Thyroid gland (tissue), 4 donors: ENCODE measurements at regions not wholly inside any gene's neighbourhood (a gene's known extent, or its start where the extent isn't known, plus 50 kb on each side); places are given as distances from the start of the nearest gene placed in this dataset.

ENCODE experiments used
- DNase-seq, 2 donors: peaks; one replicate each; pipeline ENCODE4 v3.0.0-alpha.2; 2019
- H3K27ac ChIP-seq, 3 donors: fragments of 200-600 bp; sonication (generic); 1 replicate in 2 of 3; 2 replicates in 1 of 3; pipeline ENCODE4 v1.5.1; 2016 to 2019; ENCODE audit warnings: mild to moderate bottlenecking in 1 of 3, moderate library complexity in 1 of 3
- H3K27me3 ChIP-seq: fragments of 200-600 bp; sonication (generic); one replicate; pipeline ENCODE4 v1.5.1; 2019
- H3K36me3 ChIP-seq, 2 donors: fragments of 200-600 bp; sonication (generic); one replicate each; pipeline ENCODE4 v1.5.1; 2016 to 2019
- H3K4me1 ChIP-seq, 2 donors: fragments of 200-600 bp; sonication (generic); one replicate each; pipeline ENCODE4 v1.5.1; 2017 to 2019
- H3K4me3 ChIP-seq, 3 donors: fragments of 200-600 bp; sonication (generic); replicated peaks in 1 of 3; 1 replicate in 2 of 3; 2 replicates in 1 of 3; pipeline ENCODE4 v1.5.1; 2016; ENCODE audit warnings: mild to moderate bottlenecking in 1 of 3
- H3K9me3 ChIP-seq: fragments of 200-600 bp; sonication (generic); one replicate; pipeline ENCODE4 v1.5.1; 2017
- POLR2A ChIP-seq, 2 donors: fragments of 450-650 bp; IDR thresholded peaks; one replicate each; pipeline ENCODE4 v1.6.1; 2017; ENCODE audit warnings: antibody characterized with exemption in 2 of 2, mild to moderate bottlenecking in 2 of 2, moderate library complexity in 1 of 2
- WGBS, 2 donors: methylation state at CpG; one replicate each; pipeline ENCODE4 v1.1.5; 2017; 5-methylcytosine and 5-hydroxymethylcytosine counted together
- intact Hi-C: fragments of 100-400 bp; cut with DNase I; formaldehyde crosslinking; loops from one replicate; pipeline ENCODE4 v1.15.1; 2023
- TF ChIP-seq, protein P1 (sequence below), 6 experiments: fragments of 200-600 bp in 3 of 6; fragments of 450-650 bp in 3 of 6; sonication (generic) in 3 of 6; IDR thresholded peaks; one replicate each; pipeline ENCODE4 v1.5.1; 2016 to 2019; ENCODE audit warnings: antibody characterized with exemption in 6 of 6, mild to moderate bottlenecking in 2 of 6, inconsistent platforms in 1 of 6, moderate library complexity in 1 of 6

DNA sequence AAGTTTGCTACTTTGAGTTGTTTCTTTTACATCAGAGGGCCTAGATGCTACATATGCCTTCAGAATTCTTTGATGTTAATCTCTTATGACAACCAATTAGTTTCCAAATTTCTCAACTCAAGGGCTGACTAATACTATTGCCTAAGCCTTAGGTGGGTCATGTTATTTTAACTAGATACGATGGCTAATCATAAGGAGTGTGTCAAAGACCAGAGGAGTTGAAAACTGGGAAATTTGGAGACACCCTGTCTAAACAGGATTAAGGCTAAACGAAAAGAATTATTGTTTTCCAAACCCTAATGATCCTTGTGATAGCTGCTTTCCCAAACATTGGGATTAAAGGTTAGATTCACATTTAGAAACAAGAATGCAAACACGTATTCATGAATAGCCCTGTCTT lies 228.5 kb downstream of the PCDH7 start:
- TF ChIP-seq POLR2A (IDR thresholded peaks at IDR 0.05): no peak
- TF ChIP-seq, protein P1, sequence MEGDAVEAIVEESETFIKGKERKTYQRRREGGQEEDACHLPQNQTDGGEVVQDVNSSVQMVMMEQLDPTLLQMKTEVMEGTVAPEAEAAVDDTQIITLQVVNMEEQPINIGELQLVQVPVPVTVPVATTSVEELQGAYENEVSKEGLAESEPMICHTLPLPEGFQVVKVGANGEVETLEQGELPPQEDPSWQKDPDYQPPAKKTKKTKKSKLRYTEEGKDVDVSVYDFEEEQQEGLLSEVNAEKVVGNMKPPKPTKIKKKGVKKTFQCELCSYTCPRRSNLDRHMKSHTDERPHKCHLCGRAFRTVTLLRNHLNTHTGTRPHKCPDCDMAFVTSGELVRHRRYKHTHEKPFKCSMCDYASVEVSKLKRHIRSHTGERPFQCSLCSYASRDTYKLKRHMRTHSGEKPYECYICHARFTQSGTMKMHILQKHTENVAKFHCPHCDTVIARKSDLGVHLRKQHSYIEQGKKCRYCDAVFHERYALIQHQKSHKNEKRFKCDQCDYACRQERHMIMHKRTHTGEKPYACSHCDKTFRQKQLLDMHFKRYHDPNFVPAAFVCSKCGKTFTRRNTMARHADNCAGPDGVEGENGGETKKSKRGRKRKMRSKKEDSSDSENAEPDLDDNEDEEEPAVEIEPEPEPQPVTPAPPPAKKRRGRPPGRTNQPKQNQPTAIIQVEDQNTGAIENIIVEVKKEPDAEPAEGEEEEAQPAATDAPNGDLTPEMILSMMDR (IDR thresholded peaks at IDR 0.05): no peak
- intact Hi-C loops: no loop called here
- Histone ChIP-seq H3K27ac (no peak overlapping the region), H3K36me3 (no peaks in the 10 kb centered on the region), H3K27me3 (no peaks in the 10 kb centered on the region), H3K4me3 (no peak overlapping the region), H3K4me1 (no peaks in the 10 kb centered on the region), H3K9me3 (no peaks in the 10 kb centered on the region)
- DNase-seq: no peak
- 66 to 74% methylated on average over 3 of the region's 3 CpGs for WGBS, 2 donors

DNA sequence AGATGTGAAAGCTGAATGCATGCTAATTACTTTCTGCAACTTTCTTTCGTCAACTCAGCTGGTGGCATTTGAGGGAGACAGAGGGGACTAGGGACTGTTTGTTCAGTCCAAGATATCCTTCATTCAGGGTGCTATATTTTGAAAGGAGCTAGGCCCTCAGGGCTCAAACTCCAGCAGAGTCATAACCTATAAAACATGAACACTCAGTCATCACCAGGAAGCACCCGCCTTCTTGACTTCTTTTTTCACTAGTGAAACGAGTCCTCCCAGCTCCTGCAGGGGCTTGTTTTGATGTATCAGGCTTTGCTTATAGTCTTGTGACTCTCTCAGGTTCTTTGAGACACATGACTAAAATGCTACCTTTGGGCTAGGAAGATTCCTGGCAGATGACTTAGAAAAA lies 230.6 kb downstream of the PCDH7 start:
- Histone ChIP-seq H3K4me1 (no peaks in the 10 kb centered on the region), H3K36me3 (no peaks in the 10 kb centered on the region), H3K9me3 (no peaks in the 10 kb centered on the region), H3K27me3 (no peaks in the 10 kb centered on the region), H3K4me3 (no peak overlapping the region), H3K27ac (no peak overlapping the region)
- no peak for DNase-seq
- intact Hi-C loops: no loop called here
- 85% methylated on average over 3 of the region's 3 CpGs for WGBS, 2 donors
- TF ChIP-seq, protein P1 (IDR thresholded peaks at IDR 0.05): no peak
- no peak for TF ChIP-seq POLR2A (IDR thresholded peaks at IDR 0.05)

GRCh38 chr4:30952526-30953219 lies 232.5 kb downstream of the PCDH7 start:
- DNase-seq: no peak
- H3K27me3 ChIP-seq: no peaks in the 10 kb centered on the region

GRCh38 chr4:30953799-30954198 lies 233.6 kb downstream of the PCDH7 start:
- 93 to 94% methylated on average over 1 of the region's 1 CpG for WGBS, 2 donors
- H3K27ac ChIP-seq: no peak overlapping the region
- H3K4me1 ChIP-seq: no peaks in the 10 kb centered on the region
- H3K4me3 ChIP-seq: no peak overlapping the region
- H3K36me3 ChIP-seq: no peaks in the 10 kb centered on the region
- TF ChIP-seq, protein P1 (IDR thresholded peaks at IDR 0.05): no peak
- no peak for TF ChIP-seq POLR2A (IDR thresholded peaks at IDR 0.05)
- no peaks in the 10 kb centered on the region for H3K9me3 ChIP-seq
- H3K27me3 ChIP-seq: no peaks in the 10 kb centered on the region
- intact Hi-C loops: no loop called here
- no peak for DNase-seq

More at GRCh38 chr4:30952526-30953219, 232.5 kb downstream of the PCDH7 start:
- Histone ChIP-seq H3K4me3 (no peak overlapping the region), H3K36me3 (no peaks in the 10 kb centered on the region), H3K9me3 (no peaks in the 10 kb centered on the region), H3K4me1 (no peaks in the 10 kb centered on the region), H3K27ac (no peak overlapping the region)
- intact Hi-C loops: no loop called here
- TF ChIP-seq, protein P1 (IDR thresholded peaks at IDR 0.05): no peak
- no peak for TF ChIP-seq POLR2A (IDR thresholded peaks at IDR 0.05)
- 90% methylated on average over 4 of the region's 4 CpGs for WGBS, 2 donors

- no peaks in the 10 kb centered on the region for H3K4me1 ChIP-seq
- DNase-seq: no peak
- 87 to 92% methylated on average over 6 of the region's 6 CpGs for WGBS, 2 donors
- H3K36me3 ChIP-seq: no peaks in the 10 kb centered on the region
- no peaks in the 10 kb centered on the region for H3K9me3 ChIP-seq
- no peaks in the 10 kb centered on the region for H3K27me3 ChIP-seq
- no peak overlapping the region for H3K4me3 ChIP-seq
- TF ChIP-seq, protein P1 (IDR thresholded peaks at IDR 0.05): no peak
- TF ChIP-seq POLR2A (IDR thresholded peaks at IDR 0.05): no peak
- no peak overlapping the region for H3K27ac ChIP-seq
- intact Hi-C loops: no loop called here
Measured at GRCh38 chr4:30956916-30957315, 236.7 kb downstream of the PCDH7 start.
